Motor neuron (in vitro differentiated cells): ENCODE measurements at regions not wholly inside any gene's neighbourhood (a gene's known extent, or its start where the extent isn't known, plus 50 kb on each side); places are given as distances from the start of the nearest gene placed in this dataset.

Source experiments
- ATAC-seq, 8 experiments: fragments of 200-7000 bp; cut with Tn5 transposase; replicated peaks in 6 of 8; 2 replicates each; pipeline ENCODE4 v1.8.0; 2021; ENCODE audit warnings: mild to moderate bottlenecking in 8 of 8, moderate library complexity in 8 of 8
- H3K27ac ChIP-seq, 2 donors: fragments of 250-450 bp; sonication (Bioruptor Pico); 2 replicates each; pipeline ENCODE4 v1.9.0; 2021; ENCODE audit warnings: antibody characterized with exemption in 2 of 2, mild to moderate bottlenecking in 2 of 2, moderate library complexity in 1 of 2
- H3K4me1 ChIP-seq, 2 donors: fragments of 250-450 bp; sonication (Bioruptor Pico); replicated peaks in 1 of 2; 2 replicates each; pipeline ENCODE4 v1.6.1; 2021; ENCODE audit warnings: antibody characterized with exemption in 2 of 2, mild to moderate bottlenecking in 2 of 2, moderate library complexity in 1 of 2
- H3K4me3 ChIP-seq, 5 donors: fragments of 250-450 bp; sonication (Bioruptor Pico); 2 replicates each; pipeline ENCODE4 v1.9.0; 2021; ENCODE audit warnings: antibody characterized with exemption in 5 of 5, mild to moderate bottlenecking in 5 of 5, moderate library complexity in 4 of 5
- WGBS, 10 experiments: fragments of 450-650 bp; shearing (Covaris generic); methylation state at CpG; one replicate each; pipeline ENCODE4 v1.0.0; 2022; 5-methylcytosine and 5-hydroxymethylcytosine counted together
- in situ Hi-C, 9 experiments: fragments of 400-800 bp; cut with MboI; loops; one replicate each; pipeline ENCODE4 v1.15.0; 2021; ENCODE audit warnings: low sequenced_read_pairs in 9 of 9, low pct_unique_long_range_greater_than_20kb in 2 of 9; ENCODE audit not compliant: unreplicated experiment in 9 of 9

- in situ Hi-C loops = loop anchor here in 8 of 9 experiments (10.0 to 25.0 kb wide), 7 partner anchors 58 to 945 kb away; a partner anchor contains a TSS
- no peaks in the 10 kb centered on the region for H3K4me1 ChIP-seq
- no peak overlapping the region for H3K4me3 ChIP-seq
- H3K27ac ChIP-seq = no peak overlapping the region
- WGBS, 10 experiments = 20 to 92% (median 75%) methylated on average over 1 to 6 of the region's 6 CpGs; no CpG with 5 or more reads in 1 of the 10 experiments
- no peak for ATAC-seq
Measured at GRCh38 chr13:107217251-107217650, 649.3 kb upstream of the ARGLU1 start.

DNA sequence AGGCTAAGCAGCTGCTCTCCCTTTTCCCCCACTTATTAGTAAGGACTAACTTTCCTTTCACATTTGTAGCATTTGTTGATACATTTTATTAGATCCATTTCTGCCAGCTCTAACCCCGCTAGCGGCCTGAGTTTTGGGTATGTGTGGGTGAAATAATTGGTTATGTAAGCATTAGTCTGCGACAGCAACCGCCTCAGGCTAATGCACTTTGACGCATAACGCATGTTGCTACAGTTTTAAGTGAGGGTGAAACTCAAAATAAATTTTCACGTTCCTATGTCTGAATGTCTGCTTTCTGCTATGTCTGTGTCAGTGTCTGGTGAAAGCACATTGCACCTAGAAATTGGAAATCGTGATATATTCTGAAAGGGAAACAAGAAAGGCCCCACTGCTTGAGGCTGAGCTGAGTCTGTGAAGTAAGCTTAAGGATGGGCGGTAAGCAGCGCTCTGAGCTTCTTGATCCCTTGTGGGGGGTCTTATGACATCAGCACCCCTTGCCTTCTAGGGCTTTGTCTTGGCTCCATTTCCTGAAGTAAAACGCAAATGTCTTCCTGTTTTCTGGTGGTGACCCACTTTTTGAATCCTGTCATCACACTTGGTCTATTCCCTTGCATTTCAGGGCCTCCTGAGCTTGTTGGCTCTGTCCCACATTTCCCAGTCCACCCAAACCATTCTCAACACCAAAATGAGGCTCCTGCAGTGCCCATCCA, 648.3 kb upstream of the ARGLU1 start:
- WGBS, 10 experiments = 75 to 100% (median 88%) methylated on average over 2 to 10 of the region's 11 CpGs

DNA sequence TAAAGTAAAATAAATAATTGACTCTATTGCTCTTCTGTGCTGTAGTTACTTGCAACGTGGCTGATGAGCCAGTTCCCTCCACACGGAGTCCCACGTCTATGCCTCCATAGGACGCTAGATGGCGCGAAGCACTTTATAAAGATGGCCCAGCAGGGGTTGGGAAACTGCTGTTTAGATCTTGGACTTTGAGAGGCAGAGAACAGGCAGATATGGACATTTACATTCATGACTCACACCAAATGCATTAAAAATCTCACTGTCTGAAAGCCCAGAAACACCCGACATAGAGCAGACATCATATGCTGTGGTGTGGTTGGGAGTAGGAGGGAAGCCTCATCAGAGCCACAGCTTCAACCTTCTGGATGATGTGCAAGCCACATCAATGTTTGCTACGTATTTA, 643.1 kb upstream of the ARGLU1 start:
- peak; percentile 98 to 99 (median 99) for ATAC-seq
- peak overlapping the region in 1 of 5 donors; percentile 8 for H3K4me3 ChIP-seq
- peaks cover 3 to 5% of the 10 kb centered on the region in 2 donors for H3K4me1 ChIP-seq
- in situ Hi-C loops = loop anchor here in 8 of 9 experiments (10.0 to 25.0 kb wide), 7 partner anchors 64 to 951 kb away; a partner anchor contains a TSS
- H3K27ac ChIP-seq = no peak overlapping the region
- 0 to 100% (median 30%) methylated on average over 1 to 6 of the region's 8 CpGs; no CpG with 5 or more reads in 3 of the 10 experiments for WGBS, 10 experiments

More for the DNA sequence above, 648.3 kb upstream of the ARGLU1 start:
- H3K4me3 ChIP-seq = no peak overlapping the region
- H3K4me1 ChIP-seq = peaks cover 1 to 2% of the 10 kb centered on the region in 2 donors
- H3K27ac ChIP-seq = no peak overlapping the region
- in situ Hi-C loops = loop anchor here in 8 of 9 experiments (10.0 to 25.0 kb wide), 7 partner anchors 59 to 946 kb away; a partner anchor contains a TSS
- no peak for ATAC-seq

DNA sequence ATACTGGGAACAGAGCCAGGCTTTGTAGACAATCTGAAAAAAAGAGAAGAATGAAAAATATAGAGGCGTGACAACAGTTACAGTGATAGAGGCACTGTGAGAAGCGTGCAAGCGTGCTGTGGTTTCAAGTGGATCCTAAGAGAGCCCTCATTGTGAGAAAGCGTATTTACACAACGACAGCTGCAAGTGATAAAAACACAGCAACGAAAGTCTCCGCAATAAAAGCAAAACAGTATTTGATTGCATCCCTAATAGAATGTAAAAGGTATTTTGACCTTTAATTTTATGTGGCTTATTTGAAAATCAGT, 642.7 kb upstream of the ARGLU1 start:
- ATAC-seq = peak in 3 of 8 experiments; percentile 22 to 68 (median 32)
- no peak overlapping the region for H3K27ac ChIP-seq
- WGBS, 10 experiments = 11 to 78% (median 60%) methylated on average over 4 to 7 of the region's 7 CpGs; no CpG with 5 or more reads in 1 of the 10 experiments

GRCh38 chr13:107209824-107210722, 642.1 kb upstream of the ARGLU1 start:
- no peak for ATAC-seq
- Histone ChIP-seq H3K27ac (no peak overlapping the region), H3K4me3 (no peak overlapping the region), H3K4me1 (peaks cover 5 to 12% of the 10 kb centered on the region in 2 donors)
- 33 to 100% (median 81%) methylated on average over 1 to 9 of the region's 11 CpGs for WGBS, 10 experiments
- in situ Hi-C loops = loop anchor here in 8 of 9 experiments (10.0 to 25.0 kb wide), 8 partner anchors 65 to 952 kb away; a partner anchor contains a TSS

More for the DNA sequence above, 642.7 kb upstream of the ARGLU1 start:
- Histone ChIP-seq H3K4me3 (no peak overlapping the region), H3K4me1 (peaks cover 3 to 9% of the 10 kb centered on the region in 2 donors)
- in situ Hi-C loops = loop anchor here in 8 of 9 experiments (10.0 to 25.0 kb wide), 7 partner anchors 64 to 952 kb away; a partner anchor contains a TSS

DNA sequence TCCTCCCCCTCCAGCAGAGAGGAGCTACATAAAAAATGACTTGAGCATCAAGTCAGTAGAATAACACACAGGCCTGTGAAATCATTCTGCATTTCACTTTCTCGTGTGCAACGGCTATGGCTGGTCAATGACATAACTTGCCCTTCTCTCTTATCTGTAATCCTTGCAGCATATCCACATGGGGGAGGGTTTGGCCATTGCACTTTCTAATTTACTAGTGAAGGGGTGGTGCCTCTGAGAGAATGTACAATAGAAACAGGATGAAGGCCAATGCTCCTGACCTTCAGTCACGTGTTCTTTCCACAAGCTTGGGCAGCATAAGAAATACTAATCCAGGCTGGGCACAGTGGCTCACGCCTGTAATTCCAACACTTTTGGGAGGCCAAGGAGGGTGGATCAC, 641.0 kb upstream of the ARGLU1 start:
- 0 to 83% (median 69%) methylated on average over 1 to 4 of the region's 4 CpGs; no CpG with 5 or more reads in 5 of the 10 experiments for WGBS, 10 experiments
- Histone ChIP-seq H3K27ac (no peak overlapping the region), H3K4me1 (peaks cover 5 to 12% of the 10 kb centered on the region in 2 donors), H3K4me3 (no peak overlapping the region)
- ATAC-seq = no peak
- in situ Hi-C loops = loop anchor here in 8 of 9 experiments (10.0 to 25.0 kb wide), 7 partner anchors 153 to 953 kb away; a partner anchor contains a TSS

- WGBS, 10 experiments = 0 to 100% (median 24%) methylated on average over 1 to 16 of the region's 16 CpGs
- Histone ChIP-seq H3K27ac (no peak overlapping the region), H3K4me3 (peak overlapping the region in 1 of 5 donors; percentile 0), H3K4me1 (peaks cover 4 to 9% of the 10 kb centered on the region in 2 donors)
- peak; percentile 60 to 97 (median 94) for ATAC-seq
- in situ Hi-C loops = loop anchor here in 8 of 9 experiments (10.0 to 25.0 kb wide), 7 partner anchors 157 to 957 kb away; a partner anchor contains a TSS
Measured at GRCh38 chr13:107205318-107206104, 637.6 kb upstream of the ARGLU1 start.

DNA sequence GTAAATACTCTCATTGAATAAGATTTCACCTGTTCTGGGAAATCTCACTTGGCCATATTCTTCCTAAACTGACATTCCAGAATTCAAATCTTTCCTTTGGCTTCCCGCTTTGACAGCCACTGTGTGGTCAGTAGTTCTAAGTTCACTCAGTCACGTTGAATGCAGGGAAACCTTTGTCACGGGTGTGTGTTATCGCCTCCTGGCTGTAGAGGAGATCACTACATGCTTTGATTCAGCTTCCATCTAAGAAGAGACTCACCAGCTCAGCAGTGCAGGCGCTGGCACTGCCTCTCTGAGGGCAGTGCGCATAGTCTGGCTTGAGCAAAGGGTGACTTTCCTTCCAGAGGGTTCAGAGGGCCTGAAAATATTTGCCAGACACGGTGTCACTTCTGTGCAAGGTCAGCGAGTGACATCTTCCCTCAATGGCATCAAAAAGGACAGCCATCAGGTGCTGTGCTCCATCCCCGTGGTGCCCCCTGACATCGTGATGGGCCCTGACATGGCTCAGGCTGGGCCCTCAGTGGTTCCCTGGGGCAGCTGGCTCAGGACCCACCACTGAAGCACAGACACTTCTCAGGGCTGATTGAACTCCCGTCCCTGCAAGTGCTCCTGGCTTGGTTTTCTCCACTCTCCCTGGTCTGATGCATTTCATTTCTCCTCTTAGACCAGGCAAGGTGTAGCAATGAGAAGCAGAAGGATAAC, 635.4 kb upstream of the ARGLU1 start:
- peak in 4 of 8 experiments; percentile 4 to 49 (median 18) for ATAC-seq
- H3K4me3 ChIP-seq = no peak overlapping the region
- in situ Hi-C loops = loop anchor here in 8 of 9 experiments (10.0 to 25.0 kb wide), 7 partner anchors 159 to 959 kb away; a partner anchor contains a TSS
- 38 to 100% (median 88%) methylated on average over 1 to 8 of the region's 11 CpGs; no CpG with 5 or more reads in 2 of the 10 experiments for WGBS, 10 experiments
- H3K27ac ChIP-seq = no peak overlapping the region
- H3K4me1 ChIP-seq = peaks cover 4 to 9% of the 10 kb centered on the region in 2 donors

DNA sequence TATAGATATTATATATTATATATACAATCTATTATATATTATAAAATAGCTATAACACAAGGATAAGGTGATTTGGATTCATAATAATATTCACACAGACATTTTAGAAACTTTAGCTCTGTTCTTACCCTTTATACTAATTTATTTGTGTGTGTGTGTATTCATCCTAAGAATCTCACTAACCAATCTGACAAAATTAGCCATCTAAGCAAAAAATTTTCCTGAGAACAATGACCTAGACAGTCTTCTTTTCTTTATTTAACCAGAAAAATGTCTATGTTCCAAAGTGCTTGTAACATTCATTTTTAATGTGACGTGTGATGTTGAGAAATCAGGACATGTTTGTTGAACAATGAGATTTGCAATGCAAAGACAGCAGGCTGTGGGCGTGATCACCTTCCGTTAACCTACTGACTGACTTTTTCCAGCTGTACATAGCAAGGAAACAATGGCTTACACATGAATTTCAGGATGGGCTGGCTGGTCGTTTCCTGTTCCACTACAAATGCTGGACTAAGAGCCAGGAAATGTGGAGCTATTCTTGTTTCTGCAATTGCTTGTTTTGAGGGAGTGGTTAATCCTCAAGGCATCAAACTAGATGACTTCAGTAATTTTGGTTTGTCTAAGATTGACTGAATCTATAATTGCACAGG, 634.6 kb upstream of the ARGLU1 start:
- H3K4me3 ChIP-seq = no peak overlapping the region
- peak; percentile 14 to 96 (median 56) for ATAC-seq
- no peak overlapping the region for H3K27ac ChIP-seq
- H3K4me1 ChIP-seq = peaks cover 4 to 9% of the 10 kb centered on the region in 2 donors
- WGBS, 10 experiments = 0 to 100% (median 47%) methylated on average over 2 to 4 of the region's 4 CpGs
- in situ Hi-C loops = loop anchor here in 8 of 9 experiments (10.0 to 25.0 kb wide), 7 partner anchors 160 to 960 kb away; a partner anchor contains a TSS

GRCh38 chr13:107200491-107200890, 632.6 kb upstream of the ARGLU1 start:
- no peak overlapping the region for H3K4me3 ChIP-seq
- 20 to 100% (median 89%) methylated on average over 1 to 6 of the region's 6 CpGs; no CpG with 5 or more reads in 1 of the 10 experiments for WGBS, 10 experiments
- peaks cover under 1 to 4% of the 10 kb centered on the region in 2 donors for H3K4me1 ChIP-seq
- in situ Hi-C loops = loop anchor here in 8 of 9 experiments (10.0 to 25.0 kb wide), 7 partner anchors 162 to 962 kb away; a partner anchor contains a TSS
- ATAC-seq = no peak
- H3K27ac ChIP-seq = no peak overlapping the region

DNA sequence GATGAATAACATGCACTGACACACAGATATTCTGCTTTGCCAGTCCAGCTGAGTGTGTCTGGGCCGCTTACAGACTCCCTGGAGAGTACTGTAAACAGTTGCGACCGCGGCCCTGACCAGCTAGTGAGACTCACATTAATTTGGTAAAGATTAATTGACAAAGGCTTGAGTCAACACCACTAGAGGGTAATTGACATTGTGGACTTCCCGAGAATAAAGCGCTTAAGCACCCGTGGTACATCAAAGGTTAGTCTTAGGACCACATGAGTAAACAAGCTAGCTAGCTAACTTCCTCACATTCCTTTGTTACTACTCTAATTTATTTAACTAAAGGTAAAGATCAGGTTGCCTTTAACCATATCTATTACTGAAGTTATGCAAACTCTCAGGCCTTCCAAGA, 624.4 kb upstream of the ARGLU1 start:
- in situ Hi-C loops = no loop called here
- Histone ChIP-seq H3K4me3 (no peak overlapping the region), H3K27ac (no peak overlapping the region), H3K4me1 (no peaks in the 10 kb centered on the region)
- peak in 1 of 8 experiments; percentile 35 for ATAC-seq
- 40 to 67% (median 54%) methylated on average over 2 to 7 of the region's 7 CpGs; no CpG with 5 or more reads in 4 of the 10 experiments for WGBS, 10 experiments
